Stomach (tissue), 8 donors: ENCODE measurements at regions not wholly inside any gene's neighbourhood (a gene's known extent, or its start where the extent isn't known, plus 50 kb on each side); places are given as distances from the start of the nearest gene placed in this dataset.

Experiments
- DNase-seq, 2 donors: peaks; one replicate each; pipeline versions ENCODE4 v3.0.0 to v3.0.0-alpha.2; 2013 to 2019
- H3K27ac ChIP-seq, 5 donors: fragments of 200-600 bp in 4 of 5; sonication (generic) in 4 of 5; one replicate each; pipeline ENCODE4 v1.5.1; 2013 to 2019; ENCODE audit warnings: mild to moderate bottlenecking in 1 of 5, moderate library complexity in 1 of 5
- H3K27me3 ChIP-seq, 3 donors: fragments of 200-600 bp; sonication (generic); one replicate each; pipeline ENCODE4 v1.5.1; 2017 to 2019; ENCODE audit warnings: mixed run types in 1 of 3
- H3K36me3 ChIP-seq, 4 donors: fragments of 200-600 bp; sonication (generic); 1 replicate in 3 of 4; 2 replicates in 1 of 4; pipeline ENCODE4 v1.5.1; 2016 to 2019
- H3K4me1 ChIP-seq, 4 donors: fragments of 200-600 bp; sonication (generic); one replicate each; pipeline ENCODE4 v1.5.1; 2016 to 2019
- H3K4me3 ChIP-seq, 4 donors: fragments of 200-600 bp; sonication (generic) in 3 of 4; one replicate each; pipeline ENCODE4 v1.5.1; 2016 to 2019; ENCODE audit warnings: mild to moderate bottlenecking in 1 of 4
- H3K9me3 ChIP-seq, 4 donors: fragments of 200-600 bp; sonication (generic); one replicate each; pipeline ENCODE4 v1.5.1; 2016 to 2019
- EP300 ChIP-seq: sonication (generic); formaldehyde crosslinking; IDR thresholded peaks from one replicate; pipeline ENCODE4 v1.6.1; 2017; ENCODE audit warnings: antibody characterized with exemption
- POLR2A ChIP-seq, 4 donors: fragments of 450-650 bp; IDR thresholded peaks; one replicate each; pipeline ENCODE4 v1.6.1; 2016; ENCODE audit warnings: antibody characterized with exemption in 4 of 4, control low read depth in 2 of 4, mild to moderate bottlenecking in 1 of 4, moderate library complexity in 1 of 4
- POLR2AphosphoS5 ChIP-seq, 3 donors: sonication (generic); formaldehyde crosslinking; IDR thresholded peaks; one replicate each; pipeline ENCODE4 v1.6.1; 2016; ENCODE audit warnings: antibody characterized with exemption in 3 of 3
- WGBS, 5 donors: extraction: QIAGEN DNeasy Blood & Tissue Kit in 3 of 5; methylation state at CpG; one replicate each; pipeline versions ENCODE4 v1.1.5 to v1.1.7; 2013 to 2018; 5-methylcytosine and 5-hydroxymethylcytosine counted together
- intact Hi-C: fragments of 100-400 bp; cut with DNase I; formaldehyde crosslinking; loops from one replicate; pipeline ENCODE4 v1.15.1; 2023; ENCODE audit warnings: low total_unique reads
- TF ChIP-seq, protein P1 (sequence below), 7 experiments: fragments of 450-650 bp in 4 of 7; fragments of 200-600 bp in 3 of 7; sonication (generic) in 3 of 7; IDR thresholded peaks; one replicate each; pipeline ENCODE4 v1.5.1; 2016 to 2019; ENCODE audit warnings: antibody characterized with exemption in 7 of 7, control low read depth in 2 of 7, mild to moderate bottlenecking in 1 of 7
- donor health status: healthy with polysubstance abuse.
- donor health status: Bipolar disorder and iron deficiency.
- donor health status: healthy.

DNA sequence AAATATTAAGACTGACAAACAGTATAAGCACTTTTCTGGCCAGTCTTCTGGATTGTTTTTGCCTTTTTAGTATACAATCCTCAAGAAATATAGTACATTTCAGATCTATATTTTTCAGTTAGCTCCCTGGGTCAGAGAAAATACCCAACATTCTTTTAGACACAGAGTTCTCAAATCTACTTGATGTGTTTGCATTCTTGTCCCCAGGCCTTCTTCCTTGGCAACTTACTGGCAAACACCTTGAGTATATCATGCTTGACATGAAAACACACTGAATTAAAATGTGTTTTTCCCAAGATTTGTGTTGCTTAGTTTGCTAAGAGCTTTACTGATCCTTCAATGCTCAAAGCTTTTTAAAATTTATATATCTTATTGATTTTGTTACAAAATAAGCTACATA, 1413.1 kb upstream of the CDH9 start:
- no peak overlapping the region for H3K4me3 ChIP-seq
- H3K36me3 ChIP-seq: no peaks in the 10 kb centered on the region
- peaks cover 0 to 21% (median 4%) of the 10 kb centered on the region in 4 donors for H3K9me3 ChIP-seq
- intact Hi-C loops: no loop called here
- H3K4me1 ChIP-seq: no peaks in the 10 kb centered on the region
- H3K27me3 ChIP-seq: no peaks in the 10 kb centered on the region
- no peak overlapping the region for H3K27ac ChIP-seq
- DNase-seq: no peak
- TF ChIP-seq POLR2A (IDR thresholded peaks at IDR 0.05) (no peak), EP300 (no peak)

DNA sequence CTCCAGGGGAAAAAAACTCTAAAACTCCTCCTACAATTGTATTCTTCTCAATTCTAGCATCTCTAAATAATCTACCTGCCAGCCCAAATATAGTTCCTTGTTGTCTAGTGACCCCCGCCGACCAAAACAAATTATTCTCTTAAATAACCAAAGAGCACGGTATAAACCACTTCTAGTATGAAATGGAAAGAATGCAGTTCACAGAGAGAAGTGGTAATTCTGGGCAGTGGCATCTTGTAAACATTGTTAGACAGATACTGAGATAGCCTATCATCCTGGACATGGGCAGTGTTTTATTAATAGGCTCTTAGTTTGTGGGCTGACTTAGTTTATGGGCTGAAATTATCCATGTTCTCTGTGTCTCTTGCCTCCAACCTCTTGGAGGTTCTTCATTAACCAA, 1412.6 kb upstream of the CDH9 start:
- 28 to 42% (median 29%) methylated on average over 3 of the region's 3 CpGs for WGBS, 5 donors
- intact Hi-C loops: no loop called here
- no peak for DNase-seq

DNA sequence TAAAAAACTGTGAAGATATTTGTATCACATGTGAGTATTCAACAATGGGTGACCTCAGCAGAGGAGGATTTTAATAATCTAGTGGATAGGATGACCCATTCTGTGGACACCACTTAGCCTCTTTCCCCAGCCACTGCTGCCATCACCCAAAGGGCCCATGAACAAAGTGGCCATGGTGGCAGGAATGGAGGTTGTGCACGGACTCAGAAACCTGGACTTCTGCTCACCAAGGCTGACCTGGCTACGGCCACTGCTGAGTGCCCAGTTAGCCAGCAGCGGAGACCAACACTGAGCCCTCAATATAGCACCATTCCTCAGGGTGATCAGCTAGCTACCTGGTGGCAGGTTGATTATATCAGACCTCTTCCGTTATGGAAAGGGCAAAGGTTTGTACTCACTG, 1410.4 kb upstream of the CDH9 start:
- no peaks in the 10 kb centered on the region for H3K36me3 ChIP-seq
- intact Hi-C loops: no loop called here
- DNase-seq: no peak
- TF ChIP-seq, protein P1, sequence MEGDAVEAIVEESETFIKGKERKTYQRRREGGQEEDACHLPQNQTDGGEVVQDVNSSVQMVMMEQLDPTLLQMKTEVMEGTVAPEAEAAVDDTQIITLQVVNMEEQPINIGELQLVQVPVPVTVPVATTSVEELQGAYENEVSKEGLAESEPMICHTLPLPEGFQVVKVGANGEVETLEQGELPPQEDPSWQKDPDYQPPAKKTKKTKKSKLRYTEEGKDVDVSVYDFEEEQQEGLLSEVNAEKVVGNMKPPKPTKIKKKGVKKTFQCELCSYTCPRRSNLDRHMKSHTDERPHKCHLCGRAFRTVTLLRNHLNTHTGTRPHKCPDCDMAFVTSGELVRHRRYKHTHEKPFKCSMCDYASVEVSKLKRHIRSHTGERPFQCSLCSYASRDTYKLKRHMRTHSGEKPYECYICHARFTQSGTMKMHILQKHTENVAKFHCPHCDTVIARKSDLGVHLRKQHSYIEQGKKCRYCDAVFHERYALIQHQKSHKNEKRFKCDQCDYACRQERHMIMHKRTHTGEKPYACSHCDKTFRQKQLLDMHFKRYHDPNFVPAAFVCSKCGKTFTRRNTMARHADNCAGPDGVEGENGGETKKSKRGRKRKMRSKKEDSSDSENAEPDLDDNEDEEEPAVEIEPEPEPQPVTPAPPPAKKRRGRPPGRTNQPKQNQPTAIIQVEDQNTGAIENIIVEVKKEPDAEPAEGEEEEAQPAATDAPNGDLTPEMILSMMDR (IDR thresholded peaks at IDR 0.05): no peak
- no peak for TF ChIP-seq POLR2AphosphoS5 (IDR thresholded peaks at IDR 0.05)
- no peak for TF ChIP-seq POLR2A (IDR thresholded peaks at IDR 0.05)
- no peak for TF ChIP-seq EP300
- H3K27ac ChIP-seq: no peak overlapping the region
- H3K4me1 ChIP-seq: no peaks in the 10 kb centered on the region
- peaks cover 4 to 43% (median 8%) of the 10 kb centered on the region in 4 donors for H3K9me3 ChIP-seq
- no peak overlapping the region for H3K4me3 ChIP-seq
- no peaks in the 10 kb centered on the region for H3K27me3 ChIP-seq
- WGBS, 5 donors: 81 to 89% (median 83%) methylated on average over 3 to 4 of the region's 4 CpGs

More for the DNA sequence above, 1412.6 kb upstream of the CDH9 start:
- no peak overlapping the region for H3K4me3 ChIP-seq
- H3K36me3 ChIP-seq: no peaks in the 10 kb centered on the region
- TF ChIP-seq POLR2AphosphoS5 (IDR thresholded peaks at IDR 0.05) (no peak), EP300 (no peak), POLR2A (IDR thresholded peaks at IDR 0.05) (no peak)
- TF ChIP-seq, protein P1 (IDR thresholded peaks at IDR 0.05): no peak
- no peaks in the 10 kb centered on the region for H3K27me3 ChIP-seq
- peaks cover 0 to 25% (median 6%) of the 10 kb centered on the region in 4 donors for H3K9me3 ChIP-seq
- no peaks in the 10 kb centered on the region for H3K4me1 ChIP-seq
- H3K27ac ChIP-seq: no peak overlapping the region

DNA sequence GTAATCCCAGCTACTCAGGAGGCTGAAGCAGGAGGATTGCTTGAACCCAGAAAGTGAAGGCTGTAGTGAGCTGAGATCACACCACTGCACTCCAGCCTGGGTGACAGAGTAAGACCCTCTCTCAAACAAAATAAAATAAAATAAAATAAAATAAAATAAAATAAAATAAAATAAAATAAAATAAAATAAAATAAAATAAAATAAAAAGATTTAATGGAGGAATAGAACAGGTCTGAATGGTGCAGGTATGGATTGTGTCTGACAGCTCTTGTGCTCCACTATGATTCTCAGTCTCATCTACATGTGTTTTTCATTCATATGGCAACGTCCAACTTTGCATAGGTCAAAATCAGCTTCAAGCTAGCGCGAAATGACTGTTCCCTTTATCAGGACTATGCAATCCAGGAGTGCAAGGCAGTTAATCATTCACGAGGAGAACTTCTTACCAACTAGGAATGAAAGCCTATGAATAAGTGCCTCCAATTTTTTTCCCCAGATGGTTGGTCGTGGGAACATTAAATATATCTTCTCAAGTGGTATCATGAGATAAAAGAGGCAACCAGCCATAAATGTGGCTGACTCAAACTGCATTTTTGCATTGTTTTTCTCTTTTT, 1392.3 kb upstream of the CDH9 start:
- Histone ChIP-seq H3K4me3 (no peak overlapping the region), H3K27me3 (no peaks in the 10 kb centered on the region), H3K4me1 (no peaks in the 10 kb centered on the region), H3K27ac (no peak overlapping the region), H3K36me3 (no peaks in the 10 kb centered on the region), H3K9me3 (peaks cover 0 to 17% (median 11%) of the 10 kb centered on the region in 4 donors)
- peak in 1 of 2 donors; percentile 24 for DNase-seq
- intact Hi-C loops: no loop called here
- TF ChIP-seq POLR2AphosphoS5 (IDR thresholded peaks at IDR 0.05) (no peak), POLR2A (IDR thresholded peaks at IDR 0.05) (no peak), EP300 (no peak)
- TF ChIP-seq, protein P1 (IDR thresholded peaks at IDR 0.05): no peak
- WGBS, 5 donors: 37 to 59% (median 45%) methylated on average over 5 of the region's 5 CpGs

DNA sequence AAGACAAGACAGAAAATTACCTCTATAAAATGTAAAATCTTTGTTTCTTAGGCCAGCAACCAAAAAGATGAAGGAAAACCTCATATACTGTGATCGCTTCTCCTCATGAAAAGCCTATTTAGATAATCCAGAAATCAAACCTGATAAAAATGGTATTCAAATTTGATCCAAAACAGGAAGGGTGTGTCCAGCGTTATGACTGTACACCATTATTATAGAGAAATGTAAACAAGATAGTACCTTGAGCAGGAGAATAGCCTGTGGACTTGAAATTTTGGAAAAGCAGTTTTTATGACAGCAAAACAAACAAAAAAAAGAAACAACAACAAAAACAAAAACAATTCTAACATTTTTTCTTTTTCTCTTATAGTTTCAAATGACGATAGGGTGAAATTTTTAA, 1382.8 kb upstream of the CDH9 start:
- intact Hi-C loops: no loop called here
- Histone ChIP-seq H3K4me3 (no peak overlapping the region), H3K27me3 (no peaks in the 10 kb centered on the region), H3K36me3 (no peaks in the 10 kb centered on the region), H3K4me1 (no peaks in the 10 kb centered on the region), H3K27ac (no peak overlapping the region), H3K9me3 (peaks cover 0 to 10% (median 3%) of the 10 kb centered on the region in 4 donors)
- no peak for DNase-seq
- WGBS, 5 donors: 62 to 82% (median 77%) methylated on average over 3 of the region's 3 CpGs
- TF ChIP-seq, protein P1 (IDR thresholded peaks at IDR 0.05): no peak
- TF ChIP-seq POLR2AphosphoS5 (IDR thresholded peaks at IDR 0.05) (no peak), EP300 (no peak), POLR2A (IDR thresholded peaks at IDR 0.05) (no peak)
